Endothelial cell of umbilical vein (primary cell): ENCODE measurements at regions not wholly inside any gene's neighbourhood (a gene's known extent, or its start where the extent isn't known, plus 50 kb on each side); places are given as distances from the start of the nearest gene placed in this dataset.
"Not testable (repeated sequence)": the region's sequence is repeated elsewhere in the genome, so short reads cannot be mapped to it uniquely, and the experiment has no call there.

ENCODE experiments used
- BruUV-seq: library from RNA; stranded (reverse); fragments of 400-500 nt; replicated peaks from 2 replicates; lab custom pipeline; 2021; lab: Mats Ljungman, UMichigan
- CTCF ChIA-PET: fragments of 300-600, 350-600 bp; sonication (Branson Sonifier 250); formaldehyde crosslinking; loops from one replicate; lab custom pipeline; 2021; ENCODE audit warnings: antibody characterized with exemption, inconsistent platforms; lab: Charles Lee
- POLR2A ChIA-PET: fragments of 300-600, 350-600 bp; sonication (Branson Sonifier 250); formaldehyde crosslinking; loops from one replicate; lab custom pipeline; 2021; ENCODE audit warnings: antibody characterized with exemption, inconsistent platforms; lab: Charles Lee
- DNase-seq: peaks from one replicate; pipeline ENCODE4 v3.0.0-alpha.2; 2011; ENCODE audit warnings: low read depth, low spot score
- FAIRE-seq: peaks from 2 replicates; lab custom pipeline; 2011; peaks lifted over from hg19 to GRCh38; lab: Jason Lieb, UNC
- H2AFZ ChIP-seq: 2 replicates; pipeline ENCODE4 v1.6.0; 2012; ENCODE audit warnings: low read depth, low read length, control low read depth, inconsistent platforms
- H3K27ac ChIP-seq: 2 replicates; pipeline ENCODE4 v1.5.1; 2011; ENCODE audit warnings: low read depth, mild to moderate bottlenecking, control low read depth, low read length, moderate library complexity; ENCODE audit not compliant: insufficient read depth
- H3K27me3 ChIP-seq, 2 experiments: 2 replicates each; pipeline versions ENCODE4 v1.6.0 to v1.6.1; 2011; ENCODE audit warnings: low read length in 2 of 2, mixed read lengths in 1 of 2; ENCODE audit not compliant: control insufficient read depth in 2 of 2, insufficient read depth in 2 of 2
- H3K36me3 ChIP-seq, 2 experiments: 2 replicates in 1 of 2; 3 replicates in 1 of 2; pipeline ENCODE4 v1.5.1; 2011; ENCODE audit warnings: low read length in 2 of 2, mild to moderate bottlenecking in 1 of 2, moderate library complexity in 1 of 2; ENCODE audit not compliant: control insufficient read depth in 2 of 2, insufficient read depth in 2 of 2; ENCODE audit errors: extremely low read depth in 1 of 2
- H3K4me1 ChIP-seq: 3 replicates; pipeline ENCODE4 v1.5.1; 2011; ENCODE audit warnings: mild to moderate bottlenecking, low read length; ENCODE audit not compliant: control insufficient read depth, insufficient read depth; ENCODE audit errors: extremely low read depth
- H3K4me2 ChIP-seq: 2 replicates; pipeline ENCODE4 v1.6.1; 2011; ENCODE audit warnings: low read length, control low read depth, mixed read lengths; ENCODE audit not compliant: insufficient read depth
- H3K4me3 ChIP-seq, 3 experiments: fragments of 200-600 bp in 1 of 3; sonication (generic), shearing (Covaris generic) in 1 of 3; replicated peaks in 1 of 3; 2 replicates each; pipeline ENCODE4 v1.5.1; 2011 to 2016; ENCODE audit warnings: control low read depth in 3 of 3, low read length in 3 of 3, mild to moderate bottlenecking in 2 of 3, inconsistent platforms in 1 of 3, low read depth in 1 of 3, moderate library complexity in 1 of 3; ENCODE audit not compliant: insufficient read depth in 1 of 3
- H3K79me2 ChIP-seq: 2 replicates; pipeline ENCODE4 v1.6.0; 2012; ENCODE audit warnings: low read length, inconsistent platforms; ENCODE audit not compliant: control insufficient read depth, insufficient read depth
- H3K9ac ChIP-seq: replicated peaks from 2 replicates; pipeline ENCODE3; 2011; ENCODE audit warnings: low read length, control low read depth; ENCODE audit not compliant: insufficient read depth; ENCODE audit errors: extremely low read depth
- H3K9me1 ChIP-seq: replicated peaks from 3 replicates; pipeline ENCODE4 v1.6.0; 2011; ENCODE audit warnings: mild to moderate bottlenecking, low read length; ENCODE audit not compliant: control insufficient read depth, insufficient read depth; ENCODE audit errors: extremely low read depth
- H3K9me3 ChIP-seq: replicated peaks from 2 replicates; pipeline ENCODE4 v1.5.1; 2012; ENCODE audit warnings: low read length, inconsistent platforms; ENCODE audit not compliant: control insufficient read depth, insufficient read depth
- H4K20me1 ChIP-seq: replicated peaks from 2 replicates; pipeline ENCODE3; 2011; ENCODE audit warnings: mild to moderate bottlenecking, low read length; ENCODE audit not compliant: control insufficient read depth, insufficient read depth; ENCODE audit errors: extremely low read depth
- EZH2 ChIP-seq: IDR thresholded peaks from 2 replicates; pipeline ENCODE4 v1.6.1; 2012; ENCODE audit warnings: borderline replicate concordance, low read depth, mild to moderate bottlenecking, moderate library complexity, low read length, inconsistent platforms; ENCODE audit not compliant: severe bottlenecking
- FOS ChIP-seq: IDR thresholded peaks from 2 replicates; pipeline ENCODE4 v1.6.1; 2011; ENCODE audit warnings: mild to moderate bottlenecking, low read length, moderate library complexity, borderline replicate concordance; ENCODE audit not compliant: insufficient read depth
- GATA2 ChIP-seq: IDR thresholded peaks from 2 replicates; pipeline ENCODE4 v1.7.0; 2011; ENCODE audit warnings: low read depth, mild to moderate bottlenecking, moderate library complexity, mixed read lengths, low read length; ENCODE audit not compliant: insufficient read length, insufficient read depth
- MAX ChIP-seq: IDR thresholded peaks from 2 replicates; pipeline ENCODE4 v1.6.1; 2011; ENCODE audit not compliant: insufficient read depth, insufficient read length
- dilution Hi-C: fragments of 300-500 bp; cut with MboI; formaldehyde crosslinking; loops from one replicate; pipeline ENCODE4 v1.15.0; 2019; ENCODE audit warnings: low sequenced_read_pairs; ENCODE audit not compliant: extremely low pct_ligation_motif_present
- intact Hi-C: fragments of 100-400 bp; cut with micrococcal nuclease; formaldehyde crosslinking; loops from one replicate; pipeline ENCODE4 v1.10.0; 2022

- H3K9me3 ChIP-seq, DNase-seq, dilution Hi-C loops, H3K36me3 ChIP-seq, BruUV-seq, H3K9me1 ChIP-seq, CTCF ChIA-PET, H3K4me3 ChIP-seq, FAIRE-seq, POLR2A ChIA-PET, H3K4me2 ChIP-seq, H3K4me1 ChIP-seq, H4K20me1 ChIP-seq, H2AFZ ChIP-seq, H3K27ac ChIP-seq, H3K9ac ChIP-seq, H3K79me2 ChIP-seq, H3K27me3 ChIP-seq, intact Hi-C loops: not testable (repeated sequence)
Measured at GRCh38 chr1:197829011-197829410, 53.7 kb upstream of the DENND1B start.

GRCh38 chr1:197825541-197825940 is 50.3 kb upstream of the DENND1B start:
- no peak overlapping the region for H3K9ac ChIP-seq
- H3K9me3 ChIP-seq, result no peaks in the 10 kb centered on the region
- H3K27ac ChIP-seq, result no peak overlapping the region
- dilution Hi-C loops (no loop called here), intact Hi-C loops (no loop called here)
- H2AFZ ChIP-seq, result no peak overlapping the region
- no TSS peak for BruUV-seq
- no peaks in the 10 kb centered on the region for H4K20me1 ChIP-seq
- no peaks in the 10 kb centered on the region for H3K9me1 ChIP-seq
- no peaks in the 10 kb centered on the region for H3K27me3 ChIP-seq
- H3K36me3 ChIP-seq, result no peaks in the 10 kb centered on the region
- no peak for DNase-seq
- no peak for FAIRE-seq
- H3K4me2 ChIP-seq, result no peak overlapping the region
- no peak for TF ChIP-seq FOS
- no peak for TF ChIP-seq GATA2
- no peak for TF ChIP-seq MAX
- TF ChIP-seq EZH2, result no peak
- CTCF ChIA-PET, result interaction anchor here (1.5 kb wide), 1 partner anchor 43 kb away, joined by 4 read pairs; no protein-coding TSS in a partner anchor
- H3K4me3 ChIP-seq, result no peak overlapping the region
- POLR2A ChIA-PET, result no interaction called here
- no peaks in the 10 kb centered on the region for H3K79me2 ChIP-seq
- no peaks in the 10 kb centered on the region for H3K4me1 ChIP-seq
